ENCODE measurements at regions not wholly inside any gene's neighbourhood (a gene's known extent, or its start where the extent isn't known, plus 50 kb on each side); places are given as distances from the start of the nearest gene placed in this dataset.

- TF ChIP-seq POLR2A (IDR thresholded peaks at IDR 0.05), result no peak
- TF ChIP-seq, protein P1, sequence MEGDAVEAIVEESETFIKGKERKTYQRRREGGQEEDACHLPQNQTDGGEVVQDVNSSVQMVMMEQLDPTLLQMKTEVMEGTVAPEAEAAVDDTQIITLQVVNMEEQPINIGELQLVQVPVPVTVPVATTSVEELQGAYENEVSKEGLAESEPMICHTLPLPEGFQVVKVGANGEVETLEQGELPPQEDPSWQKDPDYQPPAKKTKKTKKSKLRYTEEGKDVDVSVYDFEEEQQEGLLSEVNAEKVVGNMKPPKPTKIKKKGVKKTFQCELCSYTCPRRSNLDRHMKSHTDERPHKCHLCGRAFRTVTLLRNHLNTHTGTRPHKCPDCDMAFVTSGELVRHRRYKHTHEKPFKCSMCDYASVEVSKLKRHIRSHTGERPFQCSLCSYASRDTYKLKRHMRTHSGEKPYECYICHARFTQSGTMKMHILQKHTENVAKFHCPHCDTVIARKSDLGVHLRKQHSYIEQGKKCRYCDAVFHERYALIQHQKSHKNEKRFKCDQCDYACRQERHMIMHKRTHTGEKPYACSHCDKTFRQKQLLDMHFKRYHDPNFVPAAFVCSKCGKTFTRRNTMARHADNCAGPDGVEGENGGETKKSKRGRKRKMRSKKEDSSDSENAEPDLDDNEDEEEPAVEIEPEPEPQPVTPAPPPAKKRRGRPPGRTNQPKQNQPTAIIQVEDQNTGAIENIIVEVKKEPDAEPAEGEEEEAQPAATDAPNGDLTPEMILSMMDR (IDR thresholded peaks at IDR 0.05), result no peak
- no peak for TF ChIP-seq EP300 (IDR thresholded peaks at IDR 0.05)
Observed at GRCh38 chr5:6112538-6112937, 265.8 kb downstream of the MED10 start.

DNA sequence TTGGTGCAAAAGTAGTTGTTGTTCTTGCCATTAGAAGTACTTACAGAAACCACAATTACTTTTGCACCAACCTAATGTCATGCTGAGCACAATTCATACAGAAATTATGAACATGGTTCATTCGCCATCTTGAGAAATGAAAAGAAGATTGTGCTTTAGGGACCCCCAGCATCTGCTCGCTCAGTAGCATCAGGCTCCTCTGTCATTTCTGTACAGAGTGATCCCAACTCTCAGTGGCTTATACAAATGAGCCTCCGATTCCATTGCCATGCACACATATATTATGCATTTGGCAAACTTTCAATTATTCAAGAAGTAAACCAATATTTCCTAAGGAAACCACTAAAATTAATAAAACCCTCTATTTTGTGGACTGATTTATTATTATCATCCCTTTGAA lies 266.2 kb downstream of the MED10 start:
- 82 to 89% methylated on average over 3 of the region's 3 CpGs for WGBS, 2 donors
- Histone ChIP-seq H3K9me3 (no peaks in the 10 kb centered on the region), H3K4me3 (no peak overlapping the region), H3K36me3 (no peaks in the 10 kb centered on the region), H3K27ac (no peak overlapping the region), H3K27me3 (no peaks in the 10 kb centered on the region), H3K4me1 (no peaks in the 10 kb centered on the region)
- TF ChIP-seq POLR2A (IDR thresholded peaks at IDR 0.05) (no peak), EP300 (IDR thresholded peaks at IDR 0.05) (no peak)
- TF ChIP-seq, protein P1 (IDR thresholded peaks at IDR 0.05), result no peak
- no peak for DNase-seq (ENCODE audit: low spot score in 2 of 2)

More at GRCh38 chr5:6112538-6112937, 265.8 kb downstream of the MED10 start:
- Histone ChIP-seq H3K27ac (no peak overlapping the region), H3K36me3 (no peaks in the 10 kb centered on the region), H3K4me3 (no peak overlapping the region), H3K27me3 (no peaks in the 10 kb centered on the region), H3K4me1 (no peaks in the 10 kb centered on the region), H3K9me3 (no peaks in the 10 kb centered on the region)
- DNase-seq (ENCODE audit: low spot score in 2 of 2), result no peak

- Histone ChIP-seq H3K9me3 (no peaks in the 10 kb centered on the region), H3K27me3 (no peaks in the 10 kb centered on the region), H3K4me3 (no peak overlapping the region), H3K36me3 (no peaks in the 10 kb centered on the region), H3K27ac (no peak overlapping the region), H3K4me1 (no peaks in the 10 kb centered on the region)
- DNase-seq (ENCODE audit: low spot score in 2 of 2), result no peak
- 89 to 91% methylated on average over 6 of the region's 6 CpGs for WGBS, 2 donors
- no peak for TF ChIP-seq POLR2A (IDR thresholded peaks at IDR 0.05)
- TF ChIP-seq, protein P1 (IDR thresholded peaks at IDR 0.05), result no peak
Observed at GRCh38 chr5:6111131-6111530, 267.2 kb downstream of the MED10 start.

- no peaks in the 10 kb centered on the region for H3K36me3 ChIP-seq
- DNase-seq (ENCODE audit: low spot score in 2 of 2), result no peak
- H3K27ac ChIP-seq, result no peak overlapping the region
- H3K4me3 ChIP-seq, result no peak overlapping the region
- H3K4me1 ChIP-seq, result no peaks in the 10 kb centered on the region
- H3K9me3 ChIP-seq, result no peaks in the 10 kb centered on the region
- TF ChIP-seq EP300 (IDR thresholded peaks at IDR 0.05), result no peak
- TF ChIP-seq, protein P1 (IDR thresholded peaks at IDR 0.05), result no peak
- no peak for TF ChIP-seq POLR2A (IDR thresholded peaks at IDR 0.05)
- WGBS, 2 donors, result 89 to 93% methylated on average over 8 of the region's 8 CpGs
- H3K27me3 ChIP-seq, result no peaks in the 10 kb centered on the region
Observed at GRCh38 chr5:6110441-6111005, 267.8 kb downstream of the MED10 start.

DNA sequence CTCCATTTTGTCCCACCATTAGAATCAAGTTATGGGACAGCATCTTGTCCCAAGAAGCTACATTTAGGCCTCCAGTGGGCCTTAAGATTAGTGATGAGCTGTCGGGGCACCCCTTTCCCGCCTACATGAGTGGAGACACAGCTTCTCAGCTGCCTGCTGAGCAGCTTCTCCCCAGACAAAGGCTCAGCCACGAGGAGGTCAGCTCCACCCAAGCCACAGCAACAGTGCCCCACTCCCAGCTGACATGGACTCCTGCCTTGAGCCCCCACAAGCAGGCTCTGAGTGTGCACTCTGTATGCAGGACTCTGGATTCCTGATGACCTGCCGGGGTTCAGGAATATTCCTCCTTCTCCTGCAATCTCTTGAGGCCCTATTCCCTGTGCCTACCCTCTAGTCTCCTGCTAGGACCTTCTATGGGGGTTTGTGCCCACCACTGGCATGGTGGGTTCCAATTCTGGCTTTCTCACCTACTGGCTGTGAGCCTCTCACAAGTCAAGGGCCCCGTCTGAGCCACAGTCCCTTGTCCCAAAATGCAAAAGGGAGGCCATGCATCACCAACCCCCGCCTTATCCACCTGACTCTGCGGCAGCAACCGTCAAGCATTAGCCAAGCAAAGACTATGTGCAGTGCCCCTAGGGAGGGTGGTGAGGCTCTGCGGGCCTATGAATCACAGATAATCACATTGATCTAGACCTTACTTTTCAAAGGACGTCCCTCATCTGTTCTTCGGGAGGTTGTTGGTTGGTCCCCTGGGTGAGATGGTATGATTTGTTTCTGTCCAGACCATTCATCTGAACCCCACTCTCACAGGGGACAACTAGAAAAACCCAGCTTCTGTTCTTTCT lies 269.1 kb downstream of the MED10 start:
- H3K4me1 ChIP-seq, result no peaks in the 10 kb centered on the region
- no peak overlapping the region for H3K27ac ChIP-seq
- H3K36me3 ChIP-seq, result no peaks in the 10 kb centered on the region
- WGBS, 2 donors, result 86 to 88% methylated on average over 10 to 11 of the region's 11 CpGs
- TF ChIP-seq EP300 (IDR thresholded peaks at IDR 0.05) (no peak), POLR2A (IDR thresholded peaks at IDR 0.05) (no peak)
- TF ChIP-seq, protein P1 (IDR thresholded peaks at IDR 0.05), result no peak
- no peak for DNase-seq (ENCODE audit: low spot score in 2 of 2)
- no peaks in the 10 kb centered on the region for H3K9me3 ChIP-seq
- H3K4me3 ChIP-seq, result no peak overlapping the region
- H3K27me3 ChIP-seq, result no peaks in the 10 kb centered on the region
